GM18511 (cell line): ENCODE measurements at regions not wholly inside any gene's neighbourhood (a gene's known extent, or its start where the extent isn't known, plus 50 kb on each side); places are given as distances from the start of the nearest gene placed in this dataset.

Source experiments
- ATAC-seq: cut with Tn5 transposase; IDR thresholded peaks from one replicate; pipeline ENCODE4 v1.9.1; 2021; ENCODE audit warnings: mild to moderate bottlenecking, moderate library complexity; ENCODE audit not compliant: unreplicated experiment

- ATAC-seq = no peak
Observed at GRCh38 chr3:148599481-148599880, 98.2 kb upstream of the AGTR1 start.

- no peak for ATAC-seq
Observed at GRCh38 chr3:148600440-148600839, 97.3 kb upstream of the AGTR1 start.

- ATAC-seq = no peak
Observed at GRCh38 chr3:148600902-148601765, 96.6 kb upstream of the AGTR1 start.

- ATAC-seq = no peak
Observed at GRCh38 chr3:148601766-148602685, 95.7 kb upstream of the AGTR1 start.

- ATAC-seq = no peak
Observed at GRCh38 chr3:148604270-148605085, 93.2 kb upstream of the AGTR1 start.

- ATAC-seq = no peak
Observed at GRCh38 chr3:148605521-148605920, 92.2 kb upstream of the AGTR1 start.

GRCh38 chr3:148606979-148607378 lies 90.7 kb upstream of the AGTR1 start:
- no peak for ATAC-seq

GRCh38 chr3:148607491-148607890 lies 90.2 kb upstream of the AGTR1 start:
- ATAC-seq = no peak

- no peak for ATAC-seq
Observed at GRCh38 chr3:148612278-148612677, 85.4 kb upstream of the AGTR1 start.

GRCh38 chr3:148615382-148615781 lies 82.3 kb upstream of the AGTR1 start:
- no peak for ATAC-seq

GRCh38 chr3:148625095-148625736 lies 72.5 kb upstream of the AGTR1 start:
- ATAC-seq = no peak

- ATAC-seq = no peak
Observed at GRCh38 chr3:148625991-148626390, 71.7 kb upstream of the AGTR1 start.

GRCh38 chr3:148629006-148629405 lies 68.7 kb upstream of the AGTR1 start:
- no peak for ATAC-seq

GRCh38 chr3:148631124-148631903 lies 66.4 kb upstream of the AGTR1 start:
- ATAC-seq = no peak

GRCh38 chr3:148641722-148642121 lies 56.0 kb upstream of the AGTR1 start:
- ATAC-seq = no peak

- no peak for ATAC-seq
Observed at GRCh38 chr3:148642214-148642613, 55.5 kb upstream of the AGTR1 start.

- no peak for ATAC-seq
Observed at GRCh38 chr3:148642616-148643015, 55.1 kb upstream of the AGTR1 start.

GRCh38 chr3:148643389-148643840 lies 54.3 kb upstream of the AGTR1 start:
- no peak for ATAC-seq

GRCh38 chr3:148646126-148646665 lies 51.5 kb upstream of the AGTR1 start:
- ATAC-seq = no peak
